ENCODE measurements at regions not wholly inside any gene's neighbourhood (a gene's known extent, or its start where the extent isn't known, plus 50 kb on each side); places are given as distances from the start of the nearest gene placed in this dataset.

DNA sequence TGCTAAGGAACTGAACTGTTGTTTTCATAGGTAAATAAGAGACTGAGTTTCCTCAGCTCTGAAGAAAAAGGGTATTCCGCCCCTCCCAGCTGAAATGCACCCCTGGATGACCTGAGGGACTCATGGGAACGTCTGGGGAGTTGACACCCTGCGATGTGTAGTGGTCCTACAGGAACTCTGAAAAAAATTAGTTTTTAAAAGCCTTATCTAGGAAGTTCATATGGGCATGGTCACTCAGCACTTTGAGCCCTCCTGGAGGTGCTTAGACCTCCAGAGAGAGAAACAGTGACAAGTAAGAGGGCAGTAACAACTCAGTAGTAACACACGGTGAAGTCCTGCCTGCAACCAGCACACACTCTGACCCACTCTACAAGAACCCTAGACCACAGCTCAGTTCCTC is 91.2 kb upstream of the CNOT2 start:
- H3K36me3 Mint-ChIP-seq (ENCODE audit: low read depth) = peaks cover 6% of the 10 kb centered on the region
- peaks cover 5% of the 10 kb centered on the region for H3K9me3 Mint-ChIP-seq
- H3K4me1 Mint-ChIP-seq = no peaks in the 10 kb centered on the region
- no peak for DNase-seq (ENCODE audit: low read depth, low spot score)
- no peak overlapping the region for H3K4me3 Mint-ChIP-seq
- no peaks in the 10 kb centered on the region for H3K27me3 Mint-ChIP-seq (ENCODE audit: low read depth)
- no peak overlapping the region for H3K27ac Mint-ChIP-seq (ENCODE audit: unreplicated experiment)
- TF ChIP-seq, protein P1, sequence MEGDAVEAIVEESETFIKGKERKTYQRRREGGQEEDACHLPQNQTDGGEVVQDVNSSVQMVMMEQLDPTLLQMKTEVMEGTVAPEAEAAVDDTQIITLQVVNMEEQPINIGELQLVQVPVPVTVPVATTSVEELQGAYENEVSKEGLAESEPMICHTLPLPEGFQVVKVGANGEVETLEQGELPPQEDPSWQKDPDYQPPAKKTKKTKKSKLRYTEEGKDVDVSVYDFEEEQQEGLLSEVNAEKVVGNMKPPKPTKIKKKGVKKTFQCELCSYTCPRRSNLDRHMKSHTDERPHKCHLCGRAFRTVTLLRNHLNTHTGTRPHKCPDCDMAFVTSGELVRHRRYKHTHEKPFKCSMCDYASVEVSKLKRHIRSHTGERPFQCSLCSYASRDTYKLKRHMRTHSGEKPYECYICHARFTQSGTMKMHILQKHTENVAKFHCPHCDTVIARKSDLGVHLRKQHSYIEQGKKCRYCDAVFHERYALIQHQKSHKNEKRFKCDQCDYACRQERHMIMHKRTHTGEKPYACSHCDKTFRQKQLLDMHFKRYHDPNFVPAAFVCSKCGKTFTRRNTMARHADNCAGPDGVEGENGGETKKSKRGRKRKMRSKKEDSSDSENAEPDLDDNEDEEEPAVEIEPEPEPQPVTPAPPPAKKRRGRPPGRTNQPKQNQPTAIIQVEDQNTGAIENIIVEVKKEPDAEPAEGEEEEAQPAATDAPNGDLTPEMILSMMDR (conservative IDR thresholded peaks at IDR 0.05) = no peak

DNA sequence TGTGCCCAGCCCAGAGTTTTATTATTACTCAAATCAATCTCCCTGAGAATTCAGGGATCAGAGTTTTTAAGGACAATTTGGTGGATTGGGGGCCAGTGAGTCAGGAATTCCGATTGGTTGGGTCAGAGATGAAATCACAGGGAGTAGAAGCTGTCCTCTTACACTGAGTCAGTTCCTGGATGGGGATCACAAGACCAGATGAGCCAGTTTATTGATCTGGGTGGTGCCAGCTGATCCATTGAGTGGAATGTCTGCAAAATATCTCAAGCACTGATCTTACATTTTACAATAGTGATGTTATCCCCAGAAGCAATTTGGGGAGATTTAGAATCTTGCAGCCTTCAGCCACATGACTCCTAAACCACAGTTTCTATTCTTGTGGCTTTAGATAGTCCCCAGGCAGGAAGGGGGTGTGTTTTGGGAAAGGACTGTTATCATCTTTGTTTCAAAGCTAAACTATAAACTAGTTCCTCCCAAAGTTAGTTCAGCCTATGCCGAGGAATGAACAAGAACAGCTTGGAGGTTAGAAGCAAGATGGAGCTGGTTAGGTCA is 89.1 kb upstream of the CNOT2 start:
- DNase-seq (ENCODE audit: low read depth, low spot score) = no peak
- Mint-ChIP-seq H3K27ac (ENCODE audit: unreplicated experiment) (no peak overlapping the region), H3K4me3 (no peak overlapping the region), H3K9me3 (peaks cover 16% of the 10 kb centered on the region), H3K4me1 (no peaks in the 10 kb centered on the region), H3K36me3 (ENCODE audit: low read depth) (peaks cover 18% of the 10 kb centered on the region), H3K27me3 (ENCODE audit: low read depth) (no peaks in the 10 kb centered on the region)
- TF ChIP-seq, protein P1 (conservative IDR thresholded peaks at IDR 0.05) = no peak

DNA sequence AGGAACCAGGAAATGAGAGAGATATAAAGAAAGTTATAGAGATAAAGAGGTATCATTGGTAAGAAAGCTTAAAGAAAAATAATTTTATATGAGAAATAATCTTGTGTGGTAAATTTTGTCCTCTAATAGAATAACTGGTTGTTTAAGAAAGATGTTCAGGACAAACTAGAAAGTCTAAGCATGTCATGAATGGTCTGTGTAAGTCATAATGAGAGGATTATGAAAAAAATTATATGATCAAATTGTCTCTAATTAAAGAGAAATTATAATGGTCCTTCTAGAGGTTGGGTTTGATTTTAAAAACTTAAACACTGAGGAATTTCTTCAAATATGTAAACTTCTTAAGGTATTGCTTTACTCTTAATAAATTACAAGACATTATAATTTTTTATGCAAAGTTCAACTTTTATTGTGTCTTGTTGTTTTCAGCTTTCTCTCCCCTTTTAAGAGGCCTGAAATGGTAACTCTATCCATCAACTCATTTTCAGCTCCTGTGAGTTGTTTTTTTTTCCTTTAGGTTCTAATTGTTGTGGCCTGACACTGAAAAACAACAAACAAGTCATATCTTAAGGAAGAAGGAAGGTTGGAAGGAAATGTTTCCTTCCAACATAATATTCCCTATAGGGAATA is 88.2 kb upstream of the CNOT2 start:
- Mint-ChIP-seq H3K36me3 (ENCODE audit: low read depth) (peaks cover 21% of the 10 kb centered on the region), H3K4me3 (no peak overlapping the region), H3K27me3 (ENCODE audit: low read depth) (no peaks in the 10 kb centered on the region), H3K27ac (ENCODE audit: unreplicated experiment) (no peak overlapping the region), H3K9me3 (peaks cover 20% of the 10 kb centered on the region), H3K4me1 (no peaks in the 10 kb centered on the region)
- TF ChIP-seq, protein P1 (conservative IDR thresholded peaks at IDR 0.05) = no peak
- DNase-seq (ENCODE audit: low read depth, low spot score) = no peak

DNA sequence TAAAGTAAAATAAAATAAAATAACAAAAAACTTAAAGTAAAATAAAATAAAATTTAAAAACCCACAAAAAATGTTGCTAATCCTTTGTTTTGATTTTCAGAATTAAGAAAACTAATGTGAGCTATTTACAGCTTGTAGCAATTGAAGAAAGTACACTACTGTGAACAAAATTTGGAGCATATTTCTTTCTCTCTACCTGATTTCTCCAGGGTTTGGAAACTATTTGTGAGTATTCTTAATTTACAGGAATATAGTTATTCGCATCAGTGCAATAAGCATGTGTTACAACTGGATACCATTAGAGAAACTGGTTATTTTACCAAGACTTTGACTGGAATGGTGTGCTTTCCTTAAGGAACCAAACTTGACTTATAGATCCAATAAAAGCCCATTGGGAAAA is 86.1 kb upstream of the CNOT2 start:
- Mint-ChIP-seq H3K9me3 (peaks cover 34% of the 10 kb centered on the region), H3K4me1 (no peaks in the 10 kb centered on the region), H3K4me3 (no peak overlapping the region), H3K27me3 (ENCODE audit: low read depth) (no peaks in the 10 kb centered on the region), H3K36me3 (ENCODE audit: low read depth) (peaks cover 34% of the 10 kb centered on the region), H3K27ac (ENCODE audit: unreplicated experiment) (no peak overlapping the region)
- no peak for DNase-seq (ENCODE audit: low read depth, low spot score)
- TF ChIP-seq, protein P1 (conservative IDR thresholded peaks at IDR 0.05) = no peak

DNA sequence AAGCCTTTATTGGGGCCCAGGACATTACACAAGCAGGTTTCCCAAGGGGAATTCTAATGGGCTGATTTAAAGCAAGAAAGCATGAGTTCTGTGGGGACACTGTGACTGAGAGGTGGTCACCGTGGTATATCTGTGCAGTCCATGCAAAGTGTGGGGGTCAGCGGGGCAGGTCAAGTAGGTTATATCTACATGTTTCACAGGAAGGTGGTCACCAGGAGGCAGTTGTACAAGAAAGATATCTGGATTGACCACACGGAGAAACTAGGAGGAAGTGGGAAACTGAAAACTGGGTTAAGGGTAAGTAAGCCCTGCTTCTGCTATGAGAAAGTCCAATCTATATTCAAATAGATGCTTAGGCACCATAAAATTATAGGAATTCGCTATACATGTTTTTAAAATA is 77.8 kb upstream of the CNOT2 start:
- peaks cover 20% of the 10 kb centered on the region for H3K9me3 Mint-ChIP-seq
- no peak for DNase-seq (ENCODE audit: low read depth, low spot score)

More for the DNA sequence above, 77.8 kb upstream of the CNOT2 start:
- Mint-ChIP-seq H3K27ac (ENCODE audit: unreplicated experiment) (no peak overlapping the region), H3K27me3 (ENCODE audit: low read depth) (no peaks in the 10 kb centered on the region), H3K4me3 (no peak overlapping the region), H3K4me1 (no peaks in the 10 kb centered on the region), H3K36me3 (ENCODE audit: low read depth) (peaks cover 13% of the 10 kb centered on the region)
- TF ChIP-seq, protein P1 (conservative IDR thresholded peaks at IDR 0.05) = no peak
